B cell (primary cell): ENCODE measurements at regions not wholly inside any gene's neighbourhood (a gene's known extent, or its start where the extent isn't known, plus 50 kb on each side); places are given as distances from the start of the nearest gene placed in this dataset.

Experiments used
- ATAC-seq: fragments of 200-7000 bp; cut with Tn5 transposase; one replicate; pipeline ENCODE4 v1.10.0; 2021; ENCODE audit warnings: low read depth, mild to moderate bottlenecking, moderate number of reproducible peaks, moderate library complexity
- CTCF ChIA-PET: fragments of 350-600 bp; sonication (Branson Sonifier 250); formaldehyde crosslinking; loops from one replicate; lab custom pipeline; 2021; ENCODE audit warnings: antibody characterized with exemption, inconsistent platforms; lab: Charles Lee
- POLR2A ChIA-PET: fragments of 350-600 bp; sonication (Branson Sonifier 250); formaldehyde crosslinking; loops from one replicate; lab custom pipeline; 2021; ENCODE audit warnings: antibody characterized with exemption; lab: Charles Lee
- DNase-seq: peaks from one replicate; pipeline ENCODE4 v3.0.0; 2013
- H2AFZ ChIP-seq: 2 replicates; pipeline ENCODE4 v1.6.1; 2012; ENCODE audit warnings: mild to moderate bottlenecking, low read depth, low read length; ENCODE audit not compliant: insufficient read depth, poor library complexity, severe bottlenecking
- H3K27ac ChIP-seq, 2 donors: 1 replicate in 1 of 2; 2 replicates in 1 of 2; pipeline ENCODE4 v1.5.1; 2012 to 2013; ENCODE audit warnings: low read length in 2 of 2, mild to moderate bottlenecking in 2 of 2, moderate library complexity in 1 of 2
- H3K27me3 ChIP-seq, 4 experiments: fragments of 200-600 bp in 1 of 4; sonication (generic) in 1 of 4; replicated peaks in 1 of 4; 1 replicate in 2 of 4; 2 replicates in 2 of 4; pipeline versions ENCODE4 v1.6.1 to v1.7.0; 2013 to 2016; ENCODE audit warnings: low read length in 3 of 4, mild to moderate bottlenecking in 2 of 4, mixed read lengths in 1 of 4, moderate library complexity in 1 of 4; ENCODE audit not compliant: insufficient read depth in 4 of 4, control insufficient read depth in 3 of 4; ENCODE audit errors: control extremely low read depth in 1 of 4
- H3K36me3 ChIP-seq, 2 experiments: replicated peaks in 1 of 2; 1 replicate in 1 of 2; 2 replicates in 1 of 2; pipeline versions ENCODE4 v1.6.1 to v1.7.1; 2013; ENCODE audit warnings: low read length in 1 of 2; ENCODE audit not compliant: insufficient read depth in 2 of 2, control insufficient read depth in 1 of 2; ENCODE audit errors: control extremely low read depth in 1 of 2, extremely low read depth in 1 of 2
- H3K4me1 ChIP-seq, 2 donors: fragments of 200-600 bp in 1 of 2; sonication (generic) in 1 of 2; 1 replicate in 1 of 2; 2 replicates in 1 of 2; pipeline versions ENCODE4 v1.5.1 to v1.6.1; 2013 to 2017; ENCODE audit warnings: low read length in 2 of 2; ENCODE audit not compliant: control insufficient read depth in 2 of 2, insufficient read depth in 2 of 2
- H3K4me2 ChIP-seq: replicated peaks from 2 replicates; pipeline ENCODE3; 2012; ENCODE audit warnings: mild to moderate bottlenecking, low read depth, low read length; ENCODE audit not compliant: poor library complexity, severe bottlenecking
- H3K4me3 ChIP-seq, 5 experiments: fragments of 200-600 bp in 1 of 5; sonication (generic) in 1 of 5; 1 replicate in 3 of 5; 2 replicates in 2 of 5; pipeline versions ENCODE4 v1.5.1 to v1.7.0; 2011 to 2016; ENCODE audit warnings: low read length in 4 of 5, mild to moderate bottlenecking in 4 of 5, low read depth in 2 of 5, control low read depth in 1 of 5, moderate library complexity in 1 of 5; ENCODE audit not compliant: insufficient read depth in 1 of 5; ENCODE audit errors: control extremely low read depth in 1 of 5, extremely low read depth in 1 of 5
- H3K79me2 ChIP-seq: fragments of 200-600 bp; sonication (generic); one replicate; pipeline ENCODE4 v1.6.0; 2016; ENCODE audit warnings: low read length; ENCODE audit not compliant: control insufficient read depth, insufficient read depth
- H3K9ac ChIP-seq: fragments of 200-600 bp; sonication (generic); 2 replicates; pipeline ENCODE4 v1.6.1; 2017; ENCODE audit warnings: mild to moderate bottlenecking, low read length, moderate library complexity
- H3K9me3 ChIP-seq, 3 donors: one replicate each; pipeline versions ENCODE4 v1.6.1 to v1.7.1; 2013; ENCODE audit warnings: low read length in 2 of 3; ENCODE audit not compliant: control insufficient read depth in 2 of 3, insufficient read depth in 1 of 3; ENCODE audit errors: control extremely low read depth in 1 of 3
- H4K20me1 ChIP-seq: 2 replicates; pipeline ENCODE4 v1.6.0; 2012; ENCODE audit warnings: mild to moderate bottlenecking, low read length; ENCODE audit not compliant: insufficient read depth, control insufficient read depth, poor library complexity, severe bottlenecking
- H3K27ac Mint-ChIP-seq: one replicate; pipeline ENCODE4 v1.8.0; 2021; ENCODE audit warnings: mixed read lengths
- H3K27me3 Mint-ChIP-seq: one replicate; pipeline ENCODE4 v1.8.0; 2021; ENCODE audit warnings: mixed read lengths
- H3K4me1 Mint-ChIP-seq: one replicate; pipeline ENCODE4 v1.8.0; 2021; ENCODE audit warnings: mixed read lengths
- H3K4me3 Mint-ChIP-seq: one replicate; pipeline ENCODE4 v1.8.0; 2021; ENCODE audit warnings: mixed read lengths
- H3K9me3 Mint-ChIP-seq: one replicate; pipeline ENCODE4 v1.8.0; 2022; ENCODE audit warnings: mixed read lengths; ENCODE audit not compliant: insufficient read depth
- EZH2 ChIP-seq: IDR thresholded peaks from 2 replicates; pipeline ENCODE4 v1.6.1; 2012; ENCODE audit warnings: borderline replicate concordance, low read depth, mild to moderate bottlenecking, moderate library complexity, low read length; ENCODE audit not compliant: insufficient read depth, poor library complexity, severe bottlenecking
- WGBS: methylation state at CpG from one replicate; pipeline ENCODE4 v1.1.5; 2013; ENCODE audit warnings: missing lambda C conversion rate; ENCODE audit not compliant: insufficient coverage; 5-methylcytosine and 5-hydroxymethylcytosine counted together
- intact Hi-C: fragments of 100-400 bp; cut with micrococcal nuclease; formaldehyde crosslinking; loops from one replicate; pipeline ENCODE4 v1.10.0; 2022
- TF ChIP-seq, protein P1 (sequence below): fragments of 200-600 bp; IDR thresholded peaks from one replicate; pipeline ENCODE4 v1.8.0; 2022; ENCODE audit warnings: antibody characterized with exemption, mild to moderate bottlenecking

DNA sequence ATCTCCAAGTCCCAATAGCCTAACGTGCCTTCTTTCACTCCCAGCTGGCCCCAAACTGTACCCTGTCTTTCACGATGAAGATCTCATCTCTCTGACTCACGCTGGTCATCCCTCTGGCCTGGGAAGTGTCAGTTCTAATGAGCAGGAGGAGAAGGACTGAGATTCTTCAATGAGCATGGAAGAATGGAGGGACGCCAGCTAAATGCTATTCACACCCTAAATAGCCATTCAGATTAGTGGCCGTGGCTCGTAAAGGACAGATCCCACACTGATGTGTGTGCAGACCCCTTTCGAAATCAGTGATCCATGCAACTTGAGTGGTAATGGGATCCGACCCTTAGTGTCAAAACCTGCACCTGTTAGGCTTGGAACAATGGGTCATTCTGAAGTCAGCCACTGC, 75.9 kb upstream of the SMYD2 start:
- no peaks in the 10 kb centered on the region for H3K27me3 ChIP-seq
- ATAC-seq (no peak), DNase-seq (no peak)
- Mint-ChIP-seq H3K27ac (no peak overlapping the region), H3K27me3 (peaks cover 19% of the 10 kb centered on the region), H3K4me3 (no peak overlapping the region), H3K9me3 (no peaks in the 10 kb centered on the region), H3K4me1 (no peaks in the 10 kb centered on the region)
- H2AFZ ChIP-seq, result no peak overlapping the region
- TF ChIP-seq, protein P1, sequence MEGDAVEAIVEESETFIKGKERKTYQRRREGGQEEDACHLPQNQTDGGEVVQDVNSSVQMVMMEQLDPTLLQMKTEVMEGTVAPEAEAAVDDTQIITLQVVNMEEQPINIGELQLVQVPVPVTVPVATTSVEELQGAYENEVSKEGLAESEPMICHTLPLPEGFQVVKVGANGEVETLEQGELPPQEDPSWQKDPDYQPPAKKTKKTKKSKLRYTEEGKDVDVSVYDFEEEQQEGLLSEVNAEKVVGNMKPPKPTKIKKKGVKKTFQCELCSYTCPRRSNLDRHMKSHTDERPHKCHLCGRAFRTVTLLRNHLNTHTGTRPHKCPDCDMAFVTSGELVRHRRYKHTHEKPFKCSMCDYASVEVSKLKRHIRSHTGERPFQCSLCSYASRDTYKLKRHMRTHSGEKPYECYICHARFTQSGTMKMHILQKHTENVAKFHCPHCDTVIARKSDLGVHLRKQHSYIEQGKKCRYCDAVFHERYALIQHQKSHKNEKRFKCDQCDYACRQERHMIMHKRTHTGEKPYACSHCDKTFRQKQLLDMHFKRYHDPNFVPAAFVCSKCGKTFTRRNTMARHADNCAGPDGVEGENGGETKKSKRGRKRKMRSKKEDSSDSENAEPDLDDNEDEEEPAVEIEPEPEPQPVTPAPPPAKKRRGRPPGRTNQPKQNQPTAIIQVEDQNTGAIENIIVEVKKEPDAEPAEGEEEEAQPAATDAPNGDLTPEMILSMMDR, result no peak
- no peak for TF ChIP-seq EZH2
- WGBS, result 88% methylated on average over 5 of the region's 8 CpGs
- H3K27ac ChIP-seq, result no peak overlapping the region
- H3K4me3 ChIP-seq, result no peak overlapping the region
- no peak overlapping the region for H3K9ac ChIP-seq
- POLR2A ChIA-PET, result no interaction called here
- no peaks in the 10 kb centered on the region for H3K4me1 ChIP-seq
- CTCF ChIA-PET, result no interaction called here
- intact Hi-C loops, result no loop called here
- no peaks in the 10 kb centered on the region for H3K79me2 ChIP-seq
- H4K20me1 ChIP-seq, result no peaks in the 10 kb centered on the region
- no peaks in the 10 kb centered on the region for H3K9me3 ChIP-seq
- no peak overlapping the region for H3K4me2 ChIP-seq
- H3K36me3 ChIP-seq, result no peaks in the 10 kb centered on the region

DNA sequence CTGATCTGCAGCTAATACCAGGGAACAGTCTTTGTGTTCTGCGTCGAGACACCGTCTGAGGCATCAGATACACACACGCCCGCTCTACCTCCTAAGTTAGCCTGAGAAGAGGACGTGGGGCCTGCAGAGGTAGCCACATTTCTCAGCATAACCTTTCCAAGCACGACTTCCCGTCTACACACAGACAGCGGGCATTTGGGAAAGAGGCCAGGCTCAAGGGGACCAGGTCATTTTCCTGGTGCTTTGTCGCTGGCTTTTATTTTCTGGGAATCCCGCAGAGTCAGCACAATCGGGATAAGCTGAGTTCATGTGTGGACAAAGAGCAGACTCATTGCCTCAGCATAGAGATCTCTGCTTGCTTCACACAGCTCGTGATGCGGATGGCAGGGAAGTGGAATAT, 72.5 kb upstream of the SMYD2 start:
- no peak overlapping the region for H3K4me3 ChIP-seq
- peaks cover 12% of the 10 kb centered on the region for H3K27me3 Mint-ChIP-seq
- no peak overlapping the region for H3K27ac ChIP-seq
- no peaks in the 10 kb centered on the region for H3K36me3 ChIP-seq
- no peak overlapping the region for H3K9ac ChIP-seq
- no peaks in the 10 kb centered on the region for H3K4me1 Mint-ChIP-seq
- no peaks in the 10 kb centered on the region for H3K27me3 ChIP-seq
- H3K4me3 Mint-ChIP-seq, result no peak overlapping the region
- no peak for DNase-seq
- H3K9me3 ChIP-seq, result no peaks in the 10 kb centered on the region
- TF ChIP-seq, protein P1, result no peak
- no peak for TF ChIP-seq EZH2
- no peaks in the 10 kb centered on the region for H3K79me2 ChIP-seq
- intact Hi-C loops, result no loop called here
- ATAC-seq, result no peak
- H3K9me3 Mint-ChIP-seq, result no peaks in the 10 kb centered on the region
- ChIA-PET CTCF (interaction anchor here (3.3 kb wide), 1 partner anchor 121 kb away, joined by 31 read pairs; no protein-coding TSS in a partner anchor), POLR2A (no interaction called here)
- H3K27ac Mint-ChIP-seq, result no peak overlapping the region
- no peak overlapping the region for H3K4me2 ChIP-seq
- no peaks in the 10 kb centered on the region for H3K4me1 ChIP-seq
- 94% methylated on average over 14 of the region's 14 CpGs for WGBS
- H2AFZ ChIP-seq, result no peak overlapping the region
- no peaks in the 10 kb centered on the region for H4K20me1 ChIP-seq
